Erythroblast (primary cell): ENCODE measurements at regions not wholly inside any gene's neighbourhood (a gene's known extent, or its start where the extent isn't known, plus 50 kb on each side); places are given as distances from the start of the nearest gene placed in this dataset.
A peak's percentile ranks its signal among the peaks of the same experiment; 100 is the strongest.

ENCODE experiments used
- DNase-seq, 2 experiments: peaks; one replicate each; lab custom pipeline; 2025; lab: John Stamatoyannopoulos, UW
- GATA1 ChIP-seq: IDR thresholded peaks from 2 replicates; pipeline ENCODE4 v1.6.1; 2011; ENCODE audit warnings: low read depth, mild to moderate bottlenecking, control low read depth, low read length, moderate library complexity
- POLR2A ChIP-seq: IDR thresholded peaks from 2 replicates; pipeline ENCODE4 v1.6.1; 2011; ENCODE audit warnings: mild to moderate bottlenecking, low read length

DNA sequence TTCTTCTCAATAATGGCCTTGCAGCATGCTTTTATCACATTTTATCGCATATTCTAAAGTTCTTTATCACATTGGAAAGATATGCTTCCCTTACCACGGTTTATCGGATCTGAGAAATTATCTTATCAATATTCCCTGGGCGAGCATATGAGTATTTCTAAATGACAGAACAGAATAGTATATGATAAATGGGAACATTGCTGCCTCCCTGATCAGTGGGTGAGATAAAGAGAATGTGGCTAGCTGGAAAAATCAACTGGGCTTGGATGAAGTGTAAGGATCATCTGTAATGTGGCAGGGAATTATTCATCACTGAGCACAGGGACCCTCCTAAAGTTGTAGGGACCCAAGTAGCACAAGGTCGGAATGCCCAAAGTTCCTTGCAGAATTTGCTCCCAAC lies 667.4 kb upstream of the NRP1 start:
- no peak for DNase-seq
- TF ChIP-seq POLR2A = no peak
- no peak for TF ChIP-seq GATA1

DNA sequence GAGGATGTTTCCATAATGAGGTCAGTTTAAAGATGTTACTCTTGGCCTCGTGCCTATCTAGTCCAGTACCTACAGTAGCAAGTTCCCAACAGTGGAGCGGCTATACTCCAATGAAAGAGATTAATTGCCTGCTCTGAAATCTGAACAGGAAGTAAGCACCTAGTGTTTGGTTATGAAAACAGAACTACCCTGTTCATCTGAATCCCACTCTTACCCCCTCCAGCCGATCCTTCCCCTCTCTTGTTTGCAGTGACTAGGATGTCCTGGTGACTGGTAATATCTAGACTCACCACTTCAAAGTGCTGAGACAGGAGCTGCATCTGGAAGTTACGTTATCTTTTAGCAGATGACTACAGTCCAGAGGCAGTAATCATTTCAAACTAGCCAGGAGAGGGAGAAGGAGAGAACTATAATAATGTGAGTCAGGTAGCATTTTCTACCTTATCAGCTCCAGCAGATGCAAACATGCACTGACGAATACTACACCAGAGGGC lies 666.7 kb upstream of the NRP1 start:
- DNase-seq = peak; percentile 5 to 53
- TF ChIP-seq POLR2A (no peak), GATA1 (no peak)

DNA sequence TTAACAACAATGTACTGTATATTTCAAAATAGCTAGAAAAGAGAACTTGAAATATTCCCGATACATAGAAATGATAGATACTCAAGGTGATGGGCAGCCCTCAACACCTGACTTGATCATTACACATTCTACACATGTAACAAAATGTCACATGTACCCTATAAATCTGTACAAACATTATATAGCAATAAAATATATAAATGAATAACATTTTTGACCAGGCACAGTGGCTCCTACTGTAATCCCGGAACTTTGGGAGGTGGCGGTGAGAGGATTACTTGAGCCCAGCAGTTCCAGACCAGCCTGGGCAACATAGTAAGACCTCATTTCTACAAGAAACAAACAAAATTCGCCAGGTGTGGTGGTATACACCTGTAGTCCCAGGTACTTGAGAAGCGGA lies 659.5 kb upstream of the NRP1 start:
- TF ChIP-seq GATA1 = no peak
- no peak for TF ChIP-seq POLR2A
- DNase-seq = no peak

DNA sequence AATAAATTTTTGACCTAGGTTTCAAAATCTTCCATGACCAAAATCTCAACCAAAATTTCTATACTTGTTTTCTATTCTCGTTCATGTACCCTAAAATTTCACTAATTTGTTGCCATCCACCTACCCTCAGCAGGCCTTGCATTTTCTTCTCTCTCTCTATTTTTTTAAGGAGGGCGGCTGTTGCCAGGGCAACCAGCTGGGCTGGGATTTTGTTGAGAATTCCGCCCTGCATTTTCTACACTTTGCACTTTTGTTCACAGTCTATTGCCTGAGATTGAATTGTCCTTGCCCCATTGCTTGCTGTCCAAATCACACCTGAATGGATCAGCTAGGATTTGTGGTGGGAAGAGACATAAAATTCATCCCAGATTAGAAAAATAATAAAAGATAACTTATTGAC lies 657.5 kb upstream of the NRP1 start:
- no peak for TF ChIP-seq POLR2A
- no peak for TF ChIP-seq GATA1
- no peak for DNase-seq

DNA sequence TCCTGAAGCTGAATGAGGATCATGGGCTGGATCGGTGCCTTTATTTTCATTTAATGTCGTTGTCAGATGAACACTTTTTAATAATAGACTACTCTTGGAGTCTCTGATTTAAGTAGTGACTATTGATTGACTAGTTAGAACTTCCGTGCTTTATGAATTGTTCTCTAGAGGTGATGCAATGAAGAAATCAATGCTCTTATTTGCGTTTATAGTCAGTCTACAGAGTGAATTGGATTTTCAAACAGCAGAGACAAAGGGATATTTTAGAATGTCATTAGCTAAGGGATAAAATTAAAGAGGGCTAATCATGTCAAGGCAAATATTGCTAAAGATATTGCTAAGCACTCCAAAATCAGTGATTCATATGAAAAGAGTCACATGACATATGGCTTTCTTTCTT lies 652.0 kb upstream of the NRP1 start:
- no peak for DNase-seq
- TF ChIP-seq POLR2A (no peak), GATA1 (no peak)

DNA sequence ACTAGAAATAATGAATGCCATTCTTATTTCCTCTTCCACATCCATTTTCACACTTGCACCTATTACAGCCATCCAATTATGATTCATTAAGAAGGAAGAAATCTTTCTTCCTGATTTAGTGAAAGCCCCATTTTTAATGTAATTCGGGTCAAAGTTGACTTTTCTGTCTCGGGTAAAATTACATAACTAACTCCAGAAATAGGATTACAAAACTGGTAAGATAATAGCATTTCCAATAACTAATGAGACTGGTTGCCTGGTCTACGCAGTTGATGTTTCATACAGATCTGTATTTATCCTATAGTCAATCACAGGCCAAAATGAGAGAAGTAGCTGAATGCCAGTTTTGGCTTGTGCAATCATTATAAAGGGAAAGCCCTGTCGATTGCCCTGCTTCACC lies 651.5 kb upstream of the NRP1 start:
- no peak for DNase-seq
- no peak for TF ChIP-seq GATA1
- TF ChIP-seq POLR2A = no peak

DNA sequence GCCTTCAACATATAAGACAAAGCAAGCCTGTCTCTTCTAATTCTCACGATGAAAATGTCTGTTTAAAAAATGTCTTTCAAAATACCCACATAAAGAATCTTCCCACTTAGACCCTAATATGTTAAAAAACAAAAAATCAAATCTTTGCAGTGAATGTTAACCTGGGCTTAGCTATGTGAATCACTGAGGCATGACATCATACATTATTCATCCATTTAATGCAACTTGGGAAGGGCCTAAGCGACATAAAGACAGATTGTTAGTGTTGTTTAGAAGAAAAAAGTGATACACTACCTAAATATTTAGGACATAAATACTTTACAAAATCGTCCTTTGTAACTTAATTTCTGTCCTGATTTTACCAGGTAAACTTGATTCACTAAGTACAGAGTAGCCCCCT lies 648.5 kb upstream of the NRP1 start:
- no peak for DNase-seq

DNA sequence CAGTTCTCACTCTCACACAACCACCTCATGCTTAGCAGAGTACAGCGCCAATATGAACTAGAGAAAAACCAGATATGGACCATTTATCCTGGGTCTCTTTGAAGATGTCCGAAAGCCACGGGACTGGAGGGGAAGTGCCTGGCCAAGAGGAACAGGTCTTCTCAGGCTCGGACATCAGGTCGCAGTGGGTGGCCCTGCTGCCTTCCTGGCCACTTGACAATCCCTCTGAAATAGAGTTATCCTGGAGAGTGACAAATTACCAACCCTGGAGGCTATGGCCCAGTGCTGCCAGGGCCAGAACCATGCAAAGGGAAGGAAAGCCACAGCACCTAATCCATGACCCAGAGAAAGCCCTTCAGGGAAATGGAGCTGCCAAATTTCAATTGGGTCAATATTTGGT lies 646.8 kb upstream of the NRP1 start:
- TF ChIP-seq POLR2A = no peak
- no peak for TF ChIP-seq GATA1

More for the DNA sequence above, 648.5 kb upstream of the NRP1 start:
- no peak for TF ChIP-seq POLR2A
- no peak for TF ChIP-seq GATA1

DNA sequence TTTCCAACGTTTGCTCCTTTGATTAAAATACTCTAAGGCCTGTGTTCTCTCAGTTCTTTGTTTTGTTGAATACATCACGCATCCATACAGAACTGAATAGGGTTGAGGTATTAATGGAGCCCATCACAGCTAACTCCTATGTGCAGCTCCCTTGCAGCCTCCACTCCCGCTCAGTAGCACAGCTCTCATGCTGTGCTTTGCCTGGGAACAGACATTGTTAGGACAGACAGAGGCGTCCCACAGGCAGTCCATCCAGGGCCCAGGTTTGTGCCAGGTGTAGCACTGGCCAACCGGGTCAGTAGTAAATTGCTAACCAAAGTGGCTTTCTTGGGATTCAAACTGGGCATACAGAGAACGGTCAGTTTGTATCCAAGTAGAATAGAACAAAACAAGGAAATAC lies 644.7 kb upstream of the NRP1 start:
- TF ChIP-seq GATA1 (no peak), POLR2A (no peak)
- no peak for DNase-seq

More for the DNA sequence above, 646.8 kb upstream of the NRP1 start:
- DNase-seq = no peak

DNA sequence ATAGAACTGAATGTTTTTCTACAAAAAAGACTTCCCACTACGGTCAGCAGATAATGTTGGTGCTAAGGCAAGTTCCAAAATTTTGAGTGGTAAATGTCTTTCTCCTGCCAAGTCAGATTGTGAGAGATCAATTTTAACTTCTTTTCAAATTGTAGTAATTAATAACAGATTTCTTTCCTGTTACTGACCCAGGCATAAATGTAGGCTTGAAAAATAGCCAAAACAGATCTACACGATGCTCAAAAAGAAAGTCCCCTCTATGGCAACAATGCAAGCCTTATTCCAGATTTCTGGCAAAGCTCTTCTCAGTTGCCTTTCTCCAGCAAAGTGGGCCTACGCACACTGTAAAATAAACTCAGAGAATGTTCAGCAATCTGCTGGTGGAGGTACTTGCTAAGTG lies 641.0 kb upstream of the NRP1 start:
- no peak for TF ChIP-seq POLR2A
- no peak for TF ChIP-seq GATA1
- DNase-seq = no peak

DNA sequence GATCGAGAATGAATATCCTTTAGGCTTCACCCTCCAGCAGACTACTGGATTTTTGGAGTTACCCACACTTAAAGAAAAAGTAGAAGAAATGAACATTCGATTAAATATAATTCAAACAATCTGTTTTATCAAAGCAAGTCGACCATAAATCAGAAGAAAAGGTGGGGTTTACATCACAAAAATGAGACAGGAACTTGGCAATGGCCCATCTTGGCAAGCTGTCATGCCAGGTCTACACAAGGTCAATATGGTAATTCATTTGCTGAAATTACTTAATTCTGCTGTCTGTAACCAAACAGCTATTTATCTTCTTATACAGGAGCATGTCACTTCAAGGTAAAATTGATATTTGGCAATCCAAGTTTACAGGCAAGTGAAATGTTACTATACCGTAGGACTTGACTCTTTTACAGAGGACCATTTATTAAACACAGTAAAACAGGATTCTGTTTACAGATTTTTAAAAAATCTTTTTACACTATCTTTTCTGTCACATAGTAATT lies 640.6 kb upstream of the NRP1 start:
- DNase-seq = no peak
- TF ChIP-seq GATA1 (no peak), POLR2A (no peak)

DNA sequence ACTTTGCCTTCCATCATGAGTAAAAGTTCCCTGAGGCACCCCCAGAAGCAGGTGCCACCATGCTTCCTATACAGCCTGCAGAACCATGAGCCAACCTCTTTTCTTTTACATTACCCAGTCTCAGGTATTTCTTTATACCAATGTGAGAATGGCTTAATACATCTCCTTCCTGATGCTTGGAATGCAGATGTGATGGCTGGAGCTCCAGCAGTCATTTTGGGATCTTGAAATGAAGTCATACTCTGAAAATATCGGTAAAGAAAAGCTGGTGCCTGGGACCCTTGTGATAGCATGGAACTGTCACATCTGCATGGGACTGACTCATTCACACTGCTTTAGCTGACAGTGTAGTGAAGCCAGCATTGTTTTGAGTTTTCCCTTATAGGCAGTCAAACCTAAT lies 634.5 kb upstream of the NRP1 start:
- DNase-seq = no peak
- TF ChIP-seq GATA1 (no peak), POLR2A (no peak)

DNA sequence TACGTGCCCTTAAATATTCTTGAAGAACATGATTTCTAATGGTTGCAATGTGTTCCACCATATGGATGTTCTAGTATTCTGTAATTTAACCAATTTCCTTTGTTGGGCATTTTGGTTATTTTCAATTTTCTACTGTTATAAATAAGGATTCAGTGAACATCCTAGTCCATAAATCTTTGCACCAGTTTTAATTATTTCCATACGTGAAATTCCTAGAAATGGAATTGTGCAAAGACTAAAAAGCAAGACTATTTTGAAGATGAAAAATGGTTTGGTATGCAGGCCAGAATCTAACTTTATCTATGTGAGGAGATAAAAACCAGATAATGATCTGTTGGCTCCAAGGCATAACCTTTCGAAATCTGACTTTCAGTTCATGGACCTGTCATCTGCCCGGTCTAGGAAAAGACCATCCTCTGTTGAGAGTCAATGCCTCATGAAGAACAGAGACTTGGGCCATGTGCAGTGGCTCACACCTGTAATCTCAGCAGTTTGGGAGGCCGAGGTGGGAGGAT lies 633.2 kb upstream of the NRP1 start:
- TF ChIP-seq POLR2A (no peak), GATA1 (no peak)
- DNase-seq = no peak

DNA sequence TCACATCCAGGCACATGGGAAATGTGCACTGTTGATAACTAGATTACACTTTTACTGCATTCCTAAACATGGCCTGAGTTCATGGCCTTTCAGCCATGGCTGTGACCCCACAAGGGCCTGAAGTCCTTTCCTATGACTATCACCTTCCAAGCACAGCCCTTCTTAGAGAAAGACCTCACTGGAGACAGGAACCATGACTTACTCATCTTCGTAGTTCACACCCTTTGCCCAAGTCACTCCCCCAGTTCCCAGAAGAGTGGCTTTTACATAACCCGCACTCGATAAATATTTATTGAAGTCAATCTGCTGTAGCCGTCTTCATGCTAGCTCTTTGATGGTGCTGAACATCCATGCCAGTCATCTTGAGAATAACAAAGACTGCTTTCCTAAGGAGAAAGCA lies 632.5 kb upstream of the NRP1 start:
- TF ChIP-seq GATA1 (no peak), POLR2A (no peak)

DNA sequence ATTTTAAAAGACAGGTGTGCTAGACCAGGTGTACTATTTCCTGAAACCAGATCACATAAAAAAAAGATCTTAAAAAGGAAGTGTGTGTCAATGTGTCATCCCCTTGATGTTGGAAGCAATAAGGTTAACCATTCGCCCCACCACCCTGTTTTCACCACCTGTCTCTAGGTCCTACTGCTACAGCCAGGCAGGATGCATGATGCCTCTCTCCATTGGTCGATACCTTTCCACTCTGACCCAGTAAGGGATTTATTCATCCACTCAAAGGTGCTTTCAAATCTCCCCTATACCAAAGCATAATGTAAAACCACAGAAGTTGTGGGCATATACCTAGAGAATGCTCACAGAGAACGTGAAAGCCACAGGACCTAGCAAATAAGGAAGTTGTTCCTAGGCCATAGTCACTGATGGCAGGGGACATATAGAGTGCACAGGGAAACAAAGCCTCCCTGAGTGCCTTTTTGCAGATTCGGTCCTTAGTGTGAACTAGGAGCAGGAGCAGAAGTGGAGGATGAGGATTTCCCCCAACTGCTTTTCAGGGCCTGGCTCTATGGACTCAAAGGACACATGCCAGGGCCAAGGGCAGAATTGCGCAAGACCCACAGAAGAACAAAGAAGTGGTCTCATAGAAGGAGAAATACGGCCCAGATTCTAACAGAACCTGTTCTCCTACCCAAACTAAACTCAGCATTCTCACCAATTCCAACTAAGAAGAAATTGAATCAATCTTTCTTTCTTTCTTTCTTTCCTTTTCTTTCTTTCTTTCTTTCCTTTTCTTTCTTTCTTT lies 631.5 kb upstream of the NRP1 start:
- TF ChIP-seq GATA1 (no peak), POLR2A (no peak)
- no peak for DNase-seq

More for the DNA sequence above, 632.5 kb upstream of the NRP1 start:
- DNase-seq = no peak
